ENCODE measurements at regions not wholly inside any gene's neighbourhood (a gene's known extent, or its start where the extent isn't known, plus 50 kb on each side); places are given as distances from the start of the nearest gene placed in this dataset.

GRCh38 chr3:76051145-76051544, 265.8 kb upstream of the ZNF717 start:
- H3K9me1 ChIP-seq (ENCODE audit: control insufficient read depth, insufficient read depth, low read length): no peaks in the 10 kb centered on the region
- no peaks in the 10 kb centered on the region for H3K9me3 ChIP-seq (replicated peaks; ENCODE audit: control insufficient read depth, insufficient read depth, low read depth, low read length)
- POLR2A ChIA-PET: no interaction called here
- TF ChIP-seq NCOR1 (IDR thresholded peaks at IDR 0.05): no peak
- no peak for TF ChIP-seq HOMEZ (CRISPR knock-in tag; IDR thresholded peaks at IDR 0.05)
- TF ChIP-seq, protein P1, sequence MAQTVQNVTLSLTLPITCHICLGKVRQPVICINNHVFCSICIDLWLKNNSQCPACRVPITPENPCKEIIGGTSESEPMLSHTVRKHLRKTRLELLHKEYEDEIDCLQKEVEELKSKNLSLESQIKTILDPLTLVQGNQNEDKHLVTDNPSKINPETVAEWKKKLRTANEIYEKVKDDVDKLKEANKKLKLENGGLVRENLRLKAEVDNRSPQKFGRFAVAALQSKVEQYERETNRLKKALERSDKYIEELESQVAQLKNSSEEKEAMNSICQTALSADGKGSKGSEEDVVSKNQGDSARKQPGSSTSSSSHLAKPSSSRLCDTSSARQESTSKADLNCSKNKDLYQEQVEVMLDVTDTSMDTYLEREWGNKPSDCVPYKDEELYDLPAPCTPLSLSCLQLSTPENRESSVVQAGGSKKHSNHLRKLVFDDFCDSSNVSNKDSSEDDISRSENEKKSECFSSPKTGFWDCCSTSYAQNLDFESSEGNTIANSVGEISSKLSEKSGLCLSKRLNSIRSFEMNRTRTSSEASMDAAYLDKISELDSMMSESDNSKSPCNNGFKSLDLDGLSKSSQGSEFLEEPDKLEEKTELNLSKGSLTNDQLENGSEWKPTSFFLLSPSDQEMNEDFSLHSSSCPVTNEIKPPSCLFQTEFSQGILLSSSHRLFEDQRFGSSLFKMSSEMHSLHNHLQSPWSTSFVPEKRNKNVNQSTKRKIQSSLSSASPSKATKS (CRISPR knock-in tag; IDR thresholded peaks at IDR 0.05): no peak
- TF ChIP-seq, protein P2, sequence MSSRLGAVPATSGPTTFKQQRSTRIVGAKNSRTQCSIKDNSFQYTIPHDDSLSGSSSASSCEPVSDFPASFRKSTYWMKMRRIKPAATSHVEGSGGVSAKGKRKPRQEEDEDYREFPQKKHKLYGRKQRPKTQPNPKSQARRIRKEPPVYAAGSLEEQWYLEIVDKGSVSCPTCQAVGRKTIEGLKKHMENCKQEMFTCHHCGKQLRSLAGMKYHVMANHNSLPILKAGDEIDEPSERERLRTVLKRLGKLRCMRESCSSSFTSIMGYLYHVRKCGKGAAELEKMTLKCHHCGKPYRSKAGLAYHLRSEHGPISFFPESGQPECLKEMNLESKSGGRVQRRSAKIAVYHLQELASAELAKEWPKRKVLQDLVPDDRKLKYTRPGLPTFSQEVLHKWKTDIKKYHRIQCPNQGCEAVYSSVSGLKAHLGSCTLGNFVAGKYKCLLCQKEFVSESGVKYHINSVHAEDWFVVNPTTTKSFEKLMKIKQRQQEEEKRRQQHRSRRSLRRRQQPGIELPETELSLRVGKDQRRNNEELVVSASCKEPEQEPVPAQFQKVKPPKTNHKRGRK (tag; IDR thresholded peaks at IDR 0.05): no peak
- no peak for TF ChIP-seq MEF2A (IDR thresholded peaks at IDR 0.05; ENCODE audit: control insufficient read depth, low read depth, low read length)
- TF ChIP-seq IFI16 (CRISPR knock-in tag; IDR thresholded peaks at IDR 0.05): no peak
- no peak for TF ChIP-seq EZH2 (IDR thresholded peaks at IDR 0.05; ENCODE audit: borderline replicate concordance, low read depth, low read length)
- TF ChIP-seq FOXO4 (CRISPR knock-in tag; IDR thresholded peaks at IDR 0.05): no peak
- no peak for TF ChIP-seq TCF15 (CRISPR knock-in tag; IDR thresholded peaks at IDR 0.05)
- no peak for TF ChIP-seq ZFX (CRISPR knock-in tag; IDR thresholded peaks at IDR 0.05)
- DNase-seq (ENCODE audit: extremely low read depth in 1 of 4, low spot score in 3 of 4) (no peak), FAIRE-seq (no peak), ATAC-seq (no peak)
- H3K9ac ChIP-seq (ENCODE audit: insufficient read depth in 1 of 2, low read depth in 2 of 2, low read length in 2 of 2): no peak overlapping the region
- H3K4me3 ChIP-seq: no peak overlapping the region
- no peak overlapping the region for H2AFZ ChIP-seq (ENCODE audit: low read depth, low read length)
- H3K27me3 ChIP-seq (ENCODE audit: control insufficient read depth in 2 of 2, insufficient read depth in 2 of 2, low read length in 2 of 2): no peaks in the 10 kb centered on the region
- CTCF ChIA-PET (ENCODE audit: low intra/inter-chr PET ratio): no interaction called here
- H4K20me1 ChIP-seq (replicated peaks; ENCODE audit: control insufficient read depth, insufficient read depth, low read length): no peaks in the 10 kb centered on the region
- no peaks in the 10 kb centered on the region for H3K79me2 ChIP-seq (ENCODE audit: control insufficient read depth, insufficient read depth, low read length)
- 0% methylated on average over 3 of the region's 3 CpGs for WGBS (ENCODE audit: insufficient coverage, low coverage, missing lambda C conversion rate)
- no TSS peak for BruUV-seq (replicated peaks)
- H3K36me3 ChIP-seq (ENCODE audit: control insufficient read depth, insufficient read depth, low read length): no peaks in the 10 kb centered on the region
- intact Hi-C loops (cut with micrococcal nuclease) (no loop called here), in situ Hi-C loops (cut with MboI) (no loop called here)
- no peak overlapping the region for H3K27ac ChIP-seq (ENCODE audit: extremely low read depth, low read depth, low read length)
- no peak overlapping the region for H3K4me2 ChIP-seq (ENCODE audit: insufficient read depth, low read length)
- no peaks in the 10 kb centered on the region for H3K4me1 ChIP-seq (replicated peaks in 1 of 2; ENCODE audit: control insufficient read depth in 2 of 2, insufficient read depth in 2 of 2, low read length in 2 of 2)

Data from K562 (cell line).